K562 (cell line): ENCODE measurements at regions not wholly inside any gene's neighbourhood (a gene's known extent, or its start where the extent isn't known, plus 50 kb on each side); places are given as distances from the start of the nearest gene placed in this dataset.

Source experiments
- ATAC-seq: fragments of 200-7000 bp; cut with Tn5 transposase; 3 replicates; pipeline ENCODE4 v1.9.1; 2020; ENCODE audit warnings: moderate library complexity
- BruUV-seq: library from RNA; stranded (reverse); fragments of 400-500 nt; replicated peaks from 2 replicates; lab custom pipeline; 2021; lab: Mats Ljungman, UMichigan
- CTCF ChIA-PET: fragments of 300-600 bp; formaldehyde crosslinking; extraction: SDS; loops from one replicate; lab custom pipeline; 2021; ENCODE audit warnings: low intra/inter-chr PET ratio; lab: Yijun Ruan, JAX
- POLR2A ChIA-PET: fragments of 300-600, 350-650 bp; sonication (Branson Sonifier 250); formaldehyde crosslinking; extraction: SDS; loops from one replicate; lab custom pipeline; 2021; ENCODE audit warnings: antibody characterized with exemption, inconsistent platforms; lab: Yijun Ruan, JAX
- DNase-seq, 4 experiments: peaks; one replicate each; pipeline versions ENCODE4 v3.0.0 to v3.0.0-alpha.2; 2011 to 2018; ENCODE audit warnings: low spot score in 3 of 4, mixed read lengths in 3 of 4; ENCODE audit errors: extremely low read depth in 1 of 4
- FAIRE-seq: peaks from 2 replicates; lab custom pipeline; 2011; peaks lifted over from hg19 to GRCh38; lab: Jason Lieb, UNC
- H2AFZ ChIP-seq: 2 replicates; pipeline ENCODE4 v1.6.0; 2011; ENCODE audit warnings: low read depth, low read length, control low read depth, inconsistent platforms
- H3K27ac ChIP-seq: fragments of 200-600 bp; 3 replicates; pipeline ENCODE4 v1.8.0; 2011; ENCODE audit warnings: low read depth, mild to moderate bottlenecking, control low read depth, inconsistent platforms, low read length, moderate library complexity, mixed read lengths; ENCODE audit errors: extremely low read depth
- H3K27me3 ChIP-seq, 2 experiments: fragments of 300-600 bp in 1 of 2; 2 replicates in 1 of 2; 3 replicates in 1 of 2; pipeline versions ENCODE4 v1.6.0 to v1.8.0; 2011; ENCODE audit warnings: inconsistent platforms in 2 of 2, low read length in 2 of 2, mild to moderate bottlenecking in 1 of 2, mixed read lengths in 1 of 2, moderate library complexity in 1 of 2; ENCODE audit not compliant: control insufficient read depth in 2 of 2, insufficient read depth in 2 of 2
- H3K36me3 ChIP-seq: fragments of 300-600 bp; 3 replicates; pipeline ENCODE4 v1.8.0; 2011; ENCODE audit warnings: mild to moderate bottlenecking, low read length, inconsistent platforms; ENCODE audit not compliant: control insufficient read depth, insufficient read depth
- H3K4me1 ChIP-seq, 2 experiments: fragments of 200-600 bp in 1 of 2; replicated peaks in 1 of 2; 2 replicates in 1 of 2; 3 replicates in 1 of 2; pipeline versions ENCODE4 v1.5.1 to v1.8.0; 2011; ENCODE audit warnings: inconsistent platforms in 2 of 2, low read length in 2 of 2, mild to moderate bottlenecking in 1 of 2, mixed read lengths in 1 of 2, moderate library complexity in 1 of 2; ENCODE audit not compliant: control insufficient read depth in 2 of 2, insufficient read depth in 2 of 2
- H3K4me2 ChIP-seq: 2 replicates; pipeline ENCODE4 v1.6.1; 2011; ENCODE audit warnings: low read length, control low read depth, inconsistent platforms, mixed read lengths; ENCODE audit not compliant: insufficient read depth
- H3K4me3 ChIP-seq: fragments of 200-600 bp; sonication (generic), shearing (Covaris generic); 2 replicates; pipeline ENCODE4 v1.5.1; 2016; ENCODE audit warnings: control low read depth, inconsistent platforms
- H3K79me2 ChIP-seq: fragments of 200-600 bp; 3 replicates; pipeline ENCODE4 v1.8.0; 2011; ENCODE audit warnings: low read length, inconsistent platforms; ENCODE audit not compliant: control insufficient read depth, insufficient read depth
- H3K9ac ChIP-seq, 2 experiments: 2 replicates each; pipeline versions ENCODE4 v1.6.0 to v1.6.1; 2011; ENCODE audit warnings: low read depth in 2 of 2, low read length in 2 of 2, control low read depth in 1 of 2, inconsistent platforms in 1 of 2, mild to moderate bottlenecking in 1 of 2, mixed read lengths in 1 of 2; ENCODE audit not compliant: insufficient read depth in 1 of 2
- H3K9me1 ChIP-seq: one replicate; pipeline ENCODE4 v1.6.0; 2011; ENCODE audit warnings: inconsistent platforms, mild to moderate bottlenecking, low read length, moderate library complexity; ENCODE audit not compliant: control insufficient read depth, insufficient read depth
- H3K9me3 ChIP-seq: replicated peaks from 2 replicates; pipeline ENCODE4 v1.5.1; 2011; ENCODE audit warnings: low read depth, low read length, inconsistent platforms; ENCODE audit not compliant: control insufficient read depth, insufficient read depth
- H4K20me1 ChIP-seq: replicated peaks from 2 replicates; pipeline ENCODE4 v1.6.1; 2011; ENCODE audit warnings: low read length, inconsistent platforms, mixed read lengths; ENCODE audit not compliant: control insufficient read depth, insufficient read depth
- TFAM ChIP-seq: fragments of 250-450 bp; sonication (Bioruptor Pico); conservative IDR thresholded peaks from 2 replicates; pipeline ENCODE4 v1.5.0; 2021; ENCODE audit warnings: mild to moderate bottlenecking, moderate library complexity
- ZFPM2 ChIP-seq: fragments of 250-450 bp; sonication (Bioruptor Pico); IDR thresholded peaks from 2 replicates; pipeline ENCODE4 v1.5.1; 2022; ENCODE audit warnings: mild to moderate bottlenecking
- ZNF140 ChIP-seq: fragments of 250-450 bp; sonication (Bioruptor Pico); IDR thresholded peaks from 2 replicates; pipeline ENCODE4 v1.8.0; 2021; ENCODE audit warnings: moderate library complexity, mild to moderate bottlenecking, inconsistent platforms
- ZNF316 ChIP-seq: fragments of 450-650 bp; IDR thresholded peaks from 2 replicates; pipeline ENCODE4 v1.6.1; 2016
- WGBS: fragments of 100-300 bp; shearing (Covaris generic); methylation state at CpG from one replicate; pipeline ENCODE4 v1.1.6; 2016; ENCODE audit warnings: low coverage, mixed read lengths; ENCODE audit not compliant: insufficient coverage; ENCODE audit errors: missing lambda C conversion rate; 5-methylcytosine and 5-hydroxymethylcytosine counted together
- in situ Hi-C: fragments of 300-500 bp; cut with MboI; formaldehyde crosslinking; loops from 4 replicates; pipeline ENCODE4 v1.15.0; 2018; ENCODE audit warnings: inconsistent platforms, mixed read lengths
- intact Hi-C: fragments of 100-400 bp; cut with micrococcal nuclease; formaldehyde crosslinking; loops from 2 replicates; pipeline ENCODE4 v1.14.2; 2022
- TF ChIP-seq, protein P1 (sequence below): fragments of 250-450 bp; sonication (Bioruptor Pico); IDR thresholded peaks from 2 replicates; pipeline ENCODE4 v1.5.0; 2022; ENCODE audit warnings: mild to moderate bottlenecking

DNA sequence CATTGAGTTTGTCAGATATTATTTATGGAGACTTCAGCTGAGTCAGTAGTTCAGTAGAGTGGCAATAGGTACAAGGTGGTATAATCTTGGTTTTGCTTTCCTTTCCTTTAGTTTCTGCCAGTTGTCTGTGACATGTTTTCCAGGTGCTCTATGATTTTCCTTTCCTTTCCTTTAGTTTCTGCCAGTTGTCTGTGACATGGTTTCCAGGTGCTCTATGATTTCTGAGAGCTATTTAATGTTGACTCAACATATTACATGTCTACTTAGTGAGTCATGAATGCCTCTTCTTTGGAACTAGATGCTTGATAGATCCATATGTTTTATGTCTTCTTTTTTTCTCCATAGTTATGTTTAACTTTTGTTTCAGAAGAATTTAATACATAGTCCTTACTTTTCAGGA is 186.4 kb upstream of the DEFB112 start:
- H3K79me2 ChIP-seq: no peaks in the 10 kb centered on the region
- in situ Hi-C loops: no loop called here
- no peak overlapping the region for H3K27ac ChIP-seq
- no peak for FAIRE-seq
- H3K27me3 ChIP-seq: no peaks in the 10 kb centered on the region
- POLR2A ChIA-PET: interaction anchor here (1.2 kb wide), 1 partner anchor 15 kb away, joined by 3 read pairs; no protein-coding TSS in a partner anchor
- H2AFZ ChIP-seq: no peak overlapping the region
- no peaks in the 10 kb centered on the region for H3K9me1 ChIP-seq
- H3K9ac ChIP-seq: no peak overlapping the region
- H3K4me1 ChIP-seq: no peaks in the 10 kb centered on the region
- TF ChIP-seq TFAM (CRISPR knock-in tag) (no peak), ZNF316 (peak; percentile 40; the same call in 1 of the 2 replicates)
- H3K4me2 ChIP-seq: no peak overlapping the region
- H3K9me3 ChIP-seq: no peaks in the 10 kb centered on the region
- H4K20me1 ChIP-seq: no peaks in the 10 kb centered on the region
- BruUV-seq: no TSS peak
- H3K4me3 ChIP-seq: no peak overlapping the region
- no peaks in the 10 kb centered on the region for H3K36me3 ChIP-seq
- no peak for DNase-seq
- CTCF ChIA-PET: no interaction called here
- intact Hi-C loops: no loop called here
- no peak for ATAC-seq

DNA sequence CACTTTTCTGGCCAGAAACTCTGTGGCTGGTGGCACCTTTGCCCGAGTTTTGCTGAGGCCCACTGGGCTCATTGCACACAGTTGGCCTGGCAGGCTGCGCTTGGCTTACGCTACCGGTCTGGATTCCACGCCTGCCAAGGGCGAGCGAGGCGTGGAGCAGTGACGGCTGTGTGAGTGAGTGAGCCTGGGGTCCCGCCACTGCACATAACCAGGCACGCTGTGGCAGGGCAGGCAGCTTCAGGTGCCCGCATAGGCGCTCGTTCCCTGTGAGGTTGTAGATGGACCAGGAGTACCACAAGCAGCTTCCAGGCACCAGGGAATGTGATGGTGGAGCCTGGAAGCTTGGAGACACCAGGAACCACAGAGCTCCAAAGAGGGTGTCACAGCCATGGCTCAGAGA is 190.1 kb upstream of the DEFB112 start:
- Histone ChIP-seq H3K79me2 (no peaks in the 10 kb centered on the region), H4K20me1 (no peaks in the 10 kb centered on the region), H3K4me2 (no peak overlapping the region), H3K27me3 (no peaks in the 10 kb centered on the region), H3K4me3 (no peak overlapping the region), H3K4me1 (no peaks in the 10 kb centered on the region), H3K9ac (no peak overlapping the region), H3K9me1 (no peaks in the 10 kb centered on the region), H2AFZ (no peak overlapping the region), H3K27ac (no peak overlapping the region), H3K36me3 (no peaks in the 10 kb centered on the region), H3K9me3 (no peaks in the 10 kb centered on the region)
- FAIRE-seq (no peak), DNase-seq (no peak), ATAC-seq (no peak)
- in situ Hi-C loops: no loop called here
- TF ChIP-seq, protein P1, sequence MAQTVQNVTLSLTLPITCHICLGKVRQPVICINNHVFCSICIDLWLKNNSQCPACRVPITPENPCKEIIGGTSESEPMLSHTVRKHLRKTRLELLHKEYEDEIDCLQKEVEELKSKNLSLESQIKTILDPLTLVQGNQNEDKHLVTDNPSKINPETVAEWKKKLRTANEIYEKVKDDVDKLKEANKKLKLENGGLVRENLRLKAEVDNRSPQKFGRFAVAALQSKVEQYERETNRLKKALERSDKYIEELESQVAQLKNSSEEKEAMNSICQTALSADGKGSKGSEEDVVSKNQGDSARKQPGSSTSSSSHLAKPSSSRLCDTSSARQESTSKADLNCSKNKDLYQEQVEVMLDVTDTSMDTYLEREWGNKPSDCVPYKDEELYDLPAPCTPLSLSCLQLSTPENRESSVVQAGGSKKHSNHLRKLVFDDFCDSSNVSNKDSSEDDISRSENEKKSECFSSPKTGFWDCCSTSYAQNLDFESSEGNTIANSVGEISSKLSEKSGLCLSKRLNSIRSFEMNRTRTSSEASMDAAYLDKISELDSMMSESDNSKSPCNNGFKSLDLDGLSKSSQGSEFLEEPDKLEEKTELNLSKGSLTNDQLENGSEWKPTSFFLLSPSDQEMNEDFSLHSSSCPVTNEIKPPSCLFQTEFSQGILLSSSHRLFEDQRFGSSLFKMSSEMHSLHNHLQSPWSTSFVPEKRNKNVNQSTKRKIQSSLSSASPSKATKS: no peak
- TF ChIP-seq ZFPM2 (no peak), ZNF140 (CRISPR knock-in tag) (no peak)
- WGBS: 1% methylated on average over 14 of the region's 14 CpGs
- no TSS peak for BruUV-seq
- ChIA-PET CTCF (no interaction called here), POLR2A (no interaction called here)
- intact Hi-C loops: no loop called here
